Skin of body (tissue), 1 donor: ENCODE measurements at regions not wholly inside any gene's neighbourhood (a gene's known extent, or its start where the extent isn't known, plus 50 kb on each side); places are given as distances from the start of the nearest gene placed in this dataset.

ENCODE experiments used
- DNase-seq: peaks from one replicate; lab custom pipeline; 2025; lab: John Stamatoyannopoulos, UW

DNA sequence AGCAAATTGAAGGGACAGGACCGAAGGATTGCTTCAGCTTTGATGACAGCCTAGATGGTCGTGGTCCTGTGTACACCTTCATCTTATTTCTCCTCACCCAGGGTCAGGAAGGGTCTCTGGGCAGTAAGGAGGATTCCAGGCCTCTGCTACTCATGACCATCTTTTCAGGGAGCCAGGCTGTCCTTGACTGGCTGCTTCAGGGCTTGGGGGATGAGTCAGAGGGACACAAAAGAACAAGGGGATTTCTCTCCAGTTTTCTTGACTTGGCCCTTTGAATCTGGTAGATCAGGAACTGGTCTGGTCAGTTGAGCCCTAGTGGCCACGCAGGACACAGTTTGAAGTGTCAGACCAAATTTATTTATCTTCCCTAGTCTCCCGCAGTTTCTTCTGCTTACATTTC lies 402.1 kb upstream of the CHD6 start:
- DNase-seq: no peak

DNA sequence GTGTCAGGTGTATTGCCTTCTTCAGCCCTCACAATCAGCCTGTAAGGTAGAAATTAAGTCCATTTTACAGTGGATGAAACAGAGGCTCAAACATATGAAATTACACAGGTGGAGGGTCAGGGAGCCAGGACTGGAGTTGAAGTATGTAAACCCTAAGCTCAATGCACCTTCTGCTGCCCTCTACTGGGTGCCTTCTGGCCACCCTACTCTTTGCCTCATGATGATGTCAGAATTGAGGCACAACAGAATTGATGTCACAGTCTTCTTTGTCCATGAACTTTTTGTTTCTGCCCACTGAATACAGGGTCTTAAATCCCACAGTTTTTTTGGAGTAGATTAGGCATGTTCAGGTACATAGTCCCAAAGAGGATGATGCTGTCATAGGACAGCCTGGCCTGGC lies 400.8 kb upstream of the CHD6 start:
- DNase-seq: no peak

DNA sequence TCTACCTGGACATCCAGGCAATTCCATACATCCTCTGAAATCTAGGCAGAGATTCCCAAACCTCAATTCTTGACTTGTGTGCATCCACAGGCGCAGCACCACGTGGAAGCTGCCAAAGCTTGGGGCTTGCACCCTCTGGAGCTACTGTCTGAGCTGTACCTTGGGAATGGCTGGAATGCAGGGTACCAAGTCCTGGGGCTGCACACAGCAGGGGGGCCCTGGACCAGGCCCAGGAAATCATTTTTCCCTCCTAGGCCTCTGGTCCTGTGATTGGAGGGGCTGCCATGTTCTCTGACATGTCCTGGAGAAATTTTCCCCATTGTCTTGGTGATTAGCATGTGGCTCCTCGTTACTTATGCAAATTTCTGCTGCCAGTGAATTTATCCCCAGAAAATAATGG lies 391.9 kb upstream of the CHD6 start:
- DNase-seq: no peak

DNA sequence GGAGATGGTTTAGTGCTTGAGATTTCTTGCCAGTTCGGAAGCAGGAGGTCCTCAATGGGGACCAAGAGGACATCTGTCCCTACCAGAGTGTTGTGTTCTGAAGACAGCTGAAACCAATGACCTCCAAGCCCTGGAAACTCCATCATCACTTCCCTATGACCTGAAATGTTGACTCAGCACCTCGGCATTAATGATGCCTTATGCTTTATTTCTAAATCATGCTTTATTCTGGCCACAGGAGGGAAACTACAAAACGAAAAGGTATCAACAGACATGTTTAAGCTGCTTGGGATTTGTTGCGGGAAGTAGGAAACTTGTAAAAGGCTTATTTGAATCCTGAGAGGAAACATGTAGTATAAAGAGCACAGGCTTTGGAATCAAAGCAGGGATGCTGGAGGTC lies 389.1 kb upstream of the CHD6 start:
- no peak for DNase-seq

DNA sequence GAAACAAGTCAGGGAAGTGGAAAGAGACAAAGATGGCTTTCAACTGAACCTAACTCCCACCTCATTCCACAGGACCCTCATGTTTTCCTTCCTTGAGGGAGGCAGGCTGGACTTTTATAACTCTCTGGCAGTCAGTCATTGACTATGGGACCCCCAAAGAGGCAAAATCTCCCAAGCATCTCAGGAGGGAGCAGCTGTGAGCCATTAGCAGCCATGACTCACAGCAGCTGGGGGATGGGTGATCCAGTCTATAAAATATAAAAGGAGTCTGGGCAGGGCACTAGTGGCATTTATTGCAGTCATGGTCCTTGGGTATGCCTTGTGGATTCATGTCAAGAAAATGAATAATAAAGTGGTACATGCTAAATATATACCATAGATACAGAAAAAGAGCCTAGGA lies 387.0 kb upstream of the CHD6 start:
- no peak for DNase-seq

DNA sequence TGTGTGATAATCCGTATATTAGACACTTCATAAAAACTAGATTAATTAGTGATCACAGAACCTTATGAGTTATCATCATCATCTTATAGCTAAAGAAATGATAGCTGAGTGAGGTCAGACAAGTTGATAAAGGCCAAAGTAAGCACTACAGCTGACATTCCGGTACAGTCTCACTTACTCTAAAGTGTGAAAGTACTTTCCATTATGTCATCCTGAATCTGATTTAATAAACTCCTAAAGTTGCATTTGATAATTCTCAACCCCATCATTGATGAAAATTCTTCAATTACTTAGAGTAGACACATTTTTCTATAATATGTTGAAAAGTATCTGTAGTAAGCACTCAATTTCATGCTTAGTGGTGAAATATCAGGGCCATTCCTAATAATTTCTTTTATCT lies 385.2 kb upstream of the CHD6 start:
- no peak for DNase-seq

DNA sequence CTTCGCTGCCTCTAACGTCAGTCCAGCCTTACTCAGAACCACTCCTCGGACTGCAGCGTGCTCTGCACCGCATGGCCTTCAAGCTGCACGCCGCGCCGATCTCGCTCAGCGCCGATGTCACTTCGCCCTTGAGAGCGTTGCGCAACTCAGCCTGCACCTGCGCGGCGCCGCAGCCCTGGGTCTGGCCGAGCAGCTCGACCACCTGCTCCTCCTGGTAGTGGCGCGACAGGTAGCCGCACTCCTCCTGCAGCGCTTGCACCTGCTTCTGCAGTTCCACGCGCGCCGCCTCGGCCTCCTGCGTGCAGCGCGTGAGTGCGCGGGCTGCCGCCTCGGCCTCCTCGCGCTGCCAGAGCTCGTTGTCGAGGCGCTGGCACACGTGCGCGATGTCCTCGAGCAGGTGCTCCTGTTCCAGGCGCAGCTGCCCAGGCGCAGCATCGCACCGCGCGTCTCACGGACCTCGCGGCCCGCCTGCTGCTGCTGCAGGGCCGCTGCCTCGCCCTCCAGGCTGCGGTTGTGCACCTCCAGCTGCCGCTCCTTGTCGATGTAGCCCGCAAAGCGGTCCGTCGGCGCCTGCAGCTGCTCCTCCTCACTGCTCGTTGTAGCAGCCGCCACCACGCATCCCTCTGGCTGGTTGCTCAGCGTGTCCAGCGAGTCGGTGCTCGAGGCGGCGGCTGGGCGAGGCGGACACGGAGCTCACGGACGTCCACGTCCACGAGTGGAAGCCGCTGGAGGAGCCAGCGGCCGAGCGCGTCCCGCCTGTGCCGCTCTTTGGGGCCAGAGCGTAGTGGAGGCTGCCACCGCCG lies 380.6 kb upstream of the CHD6 start:
- DNase-seq: no peak

DNA sequence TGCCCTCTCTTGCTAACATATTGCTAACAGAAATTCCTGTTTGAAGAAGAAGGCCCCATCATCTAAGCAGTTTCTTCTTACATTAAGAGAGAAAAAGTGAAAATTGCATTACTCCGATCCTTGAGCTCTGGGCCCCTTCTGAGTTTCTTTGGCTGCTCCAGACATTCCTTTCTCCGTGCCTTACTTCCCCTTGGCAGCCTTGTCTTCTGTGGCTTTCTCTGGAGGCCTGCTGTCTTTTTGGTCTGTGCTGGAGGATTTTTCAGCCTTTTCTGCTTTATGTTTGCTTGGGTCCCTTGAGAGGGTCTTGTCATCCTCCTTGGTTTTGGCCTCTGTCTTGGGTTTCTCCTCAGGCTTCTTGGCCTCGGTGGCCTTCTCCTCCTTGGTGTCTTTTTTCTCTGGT lies 378.8 kb upstream of the CHD6 start:
- peak; percentile 50 for DNase-seq

DNA sequence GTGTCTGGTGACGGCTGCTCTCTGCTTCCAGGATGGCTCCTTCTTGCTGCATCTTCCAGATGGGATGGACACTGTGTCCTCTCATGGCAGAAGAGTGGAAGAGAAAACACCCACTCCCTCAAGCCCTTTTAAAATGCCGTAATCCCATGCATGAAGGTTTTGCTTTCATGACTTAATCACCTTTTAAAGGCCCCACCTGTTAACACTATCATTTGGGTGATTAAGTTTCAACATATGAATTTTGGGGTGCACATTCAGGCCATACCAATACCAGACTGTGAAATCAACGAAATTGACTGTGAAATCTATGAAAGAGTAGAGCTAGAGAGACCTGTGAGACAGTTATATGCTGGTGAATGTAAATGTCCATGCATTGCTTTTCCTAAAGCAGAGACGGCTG lies 374.3 kb upstream of the CHD6 start:
- no peak for DNase-seq

DNA sequence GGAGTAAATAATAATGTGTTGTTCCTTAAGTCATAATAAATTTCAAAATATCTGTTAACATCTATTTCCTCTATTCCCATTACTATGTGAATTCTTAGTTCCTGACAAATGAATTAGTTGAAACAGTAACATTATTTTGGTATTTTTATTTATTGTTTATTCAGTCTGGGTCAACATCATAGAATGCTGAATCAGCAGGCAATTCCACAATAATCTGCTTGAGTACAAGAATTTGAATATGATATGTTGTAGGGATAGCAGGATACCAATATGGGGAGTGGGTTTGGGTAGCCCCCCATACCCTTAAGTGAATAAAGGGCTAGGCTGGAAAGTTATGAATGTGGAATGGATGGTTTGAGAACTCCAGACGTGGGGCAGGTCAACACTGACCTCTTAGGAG lies 373.2 kb upstream of the CHD6 start:
- DNase-seq: no peak

DNA sequence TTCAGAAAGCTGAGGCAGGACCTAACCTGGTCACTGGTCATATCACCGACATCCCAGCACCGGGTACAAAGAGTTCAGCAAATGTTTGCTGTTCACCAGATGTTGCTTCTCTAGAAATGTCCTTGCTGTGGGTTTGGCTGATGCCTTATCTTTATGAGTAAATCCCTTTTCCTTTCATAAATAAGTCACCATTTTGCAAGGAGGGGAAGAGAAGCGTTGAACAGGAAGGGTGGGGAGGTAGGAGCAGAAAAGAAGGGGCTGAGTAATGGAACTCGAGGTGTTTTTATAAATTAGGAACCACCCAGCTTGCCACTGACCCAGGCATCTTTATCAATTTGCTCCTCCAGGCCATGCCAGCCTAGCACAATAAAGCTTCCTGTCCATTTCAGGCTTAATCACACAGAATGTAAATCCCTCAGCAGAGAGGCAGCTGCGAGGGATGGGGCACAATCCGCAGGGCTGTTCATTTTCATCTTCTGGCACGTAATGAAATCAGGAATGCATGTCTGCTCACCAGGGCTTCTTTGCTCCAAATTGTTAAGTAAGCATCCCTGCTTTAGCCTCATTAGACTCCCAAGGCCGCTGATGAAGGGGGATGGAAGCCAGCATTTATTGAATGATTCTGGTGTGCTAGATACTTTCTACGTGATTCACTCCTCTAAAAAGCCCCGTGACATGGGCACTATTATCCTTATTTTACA lies 371.9 kb upstream of the CHD6 start:
- DNase-seq: no peak

DNA sequence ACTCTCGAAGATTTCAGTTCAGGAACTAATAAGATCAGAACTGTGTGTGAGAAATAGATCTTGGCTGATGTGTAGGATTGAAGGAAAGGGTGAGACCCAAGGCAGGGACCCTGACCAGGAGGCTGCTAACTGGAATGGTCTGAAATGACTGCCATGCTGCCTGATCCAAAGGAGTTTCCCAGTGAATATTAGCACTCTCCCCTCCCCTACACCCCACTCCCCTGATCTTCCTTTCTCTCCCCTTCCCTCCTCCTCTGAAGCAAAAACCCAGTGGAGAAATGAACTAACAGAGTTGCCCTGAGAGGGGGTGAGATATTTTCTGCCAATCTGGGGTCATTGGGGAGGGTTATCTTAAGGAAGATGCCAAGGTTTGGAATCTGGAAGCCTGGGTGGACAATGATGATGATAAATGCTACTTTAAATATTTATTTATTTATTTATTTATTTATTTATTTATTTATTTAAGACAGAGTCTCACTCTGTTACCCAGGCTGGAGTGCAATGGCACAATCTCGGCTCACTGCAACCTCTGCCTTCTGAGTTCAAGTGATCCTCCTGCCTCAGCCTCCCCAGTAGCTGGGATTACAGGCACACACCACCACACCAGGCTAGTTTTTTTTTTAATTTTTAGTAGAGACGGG lies 371.0 kb upstream of the CHD6 start:
- DNase-seq: no peak

DNA sequence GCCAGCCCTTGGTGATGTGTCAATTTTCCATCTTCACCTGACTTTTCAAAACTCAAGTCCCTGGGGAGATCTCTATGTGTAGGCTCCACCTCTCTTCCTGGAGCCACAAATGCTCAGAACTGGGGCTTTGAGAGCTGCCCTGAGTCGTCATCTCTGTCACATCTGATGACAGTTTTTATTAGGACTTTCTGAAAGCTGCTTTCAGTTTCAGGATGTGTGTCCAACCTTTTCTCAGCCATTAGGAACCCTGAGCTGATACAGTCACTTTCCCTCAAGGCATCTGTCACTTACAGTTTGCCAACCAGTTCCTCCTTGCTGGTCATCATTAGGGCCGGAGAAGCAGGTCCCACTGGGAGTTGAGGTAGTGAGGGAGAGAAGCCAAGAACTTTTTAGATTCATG lies 365.9 kb upstream of the CHD6 start:
- DNase-seq: no peak

DNA sequence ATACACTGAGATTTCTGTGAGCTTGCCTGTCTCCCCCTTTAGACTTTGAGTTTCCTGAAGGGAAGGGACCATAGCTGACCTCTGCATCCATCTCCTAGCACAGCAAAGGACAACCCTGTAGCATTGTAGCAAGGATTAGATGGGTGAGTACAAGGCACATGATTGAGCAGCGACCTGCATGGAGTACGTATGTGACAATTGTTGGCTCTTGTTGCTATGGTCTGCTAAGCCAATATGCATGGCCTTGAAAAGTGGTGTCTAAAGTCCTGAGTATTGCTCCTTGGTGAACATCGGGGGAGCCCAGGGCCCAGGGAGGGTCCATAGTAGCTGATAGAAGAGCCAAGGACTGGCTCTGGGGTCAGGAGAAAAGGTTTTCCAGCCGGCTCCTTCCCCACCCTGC lies 365.0 kb upstream of the CHD6 start:
- no peak for DNase-seq

DNA sequence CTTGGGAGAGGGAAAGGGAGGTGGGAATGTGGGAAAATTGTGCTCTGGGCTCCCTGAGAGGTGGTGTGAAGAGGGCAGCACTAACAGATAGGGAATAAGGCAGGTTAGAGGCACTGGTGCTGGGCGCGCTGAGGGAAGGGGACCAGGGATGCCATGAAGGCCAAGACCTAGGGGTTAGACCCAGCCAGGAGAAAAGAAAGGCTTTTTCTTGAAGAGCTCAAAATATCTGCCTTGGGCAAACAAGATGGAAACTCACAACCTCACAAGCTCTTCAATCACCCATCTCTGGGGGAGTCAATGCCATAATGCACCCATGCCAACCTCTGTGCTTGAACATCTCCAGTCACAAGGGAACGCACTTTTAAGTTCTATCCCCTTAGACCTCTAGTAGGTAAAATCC lies 363.6 kb upstream of the CHD6 start:
- DNase-seq: no peak

DNA sequence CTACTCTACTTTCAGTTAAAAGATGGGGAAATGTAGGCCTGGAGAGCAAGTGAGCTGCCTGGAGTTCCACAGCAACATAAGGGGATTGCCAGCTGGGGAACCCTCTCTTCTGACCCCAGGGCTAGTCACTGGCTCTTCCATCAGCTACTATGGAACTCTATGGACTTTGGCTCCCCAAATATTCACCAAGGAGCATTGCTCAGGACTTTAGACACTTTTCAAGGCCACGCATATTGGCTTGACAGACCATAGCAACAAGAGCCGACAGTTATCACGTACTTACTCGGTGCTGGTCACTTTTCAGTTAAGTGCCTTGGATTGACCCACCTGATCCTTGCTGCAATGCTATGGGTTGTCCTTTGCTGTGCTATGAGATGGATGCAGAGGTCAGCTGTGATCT lies 360.7 kb upstream of the CHD6 start:
- DNase-seq: no peak

DNA sequence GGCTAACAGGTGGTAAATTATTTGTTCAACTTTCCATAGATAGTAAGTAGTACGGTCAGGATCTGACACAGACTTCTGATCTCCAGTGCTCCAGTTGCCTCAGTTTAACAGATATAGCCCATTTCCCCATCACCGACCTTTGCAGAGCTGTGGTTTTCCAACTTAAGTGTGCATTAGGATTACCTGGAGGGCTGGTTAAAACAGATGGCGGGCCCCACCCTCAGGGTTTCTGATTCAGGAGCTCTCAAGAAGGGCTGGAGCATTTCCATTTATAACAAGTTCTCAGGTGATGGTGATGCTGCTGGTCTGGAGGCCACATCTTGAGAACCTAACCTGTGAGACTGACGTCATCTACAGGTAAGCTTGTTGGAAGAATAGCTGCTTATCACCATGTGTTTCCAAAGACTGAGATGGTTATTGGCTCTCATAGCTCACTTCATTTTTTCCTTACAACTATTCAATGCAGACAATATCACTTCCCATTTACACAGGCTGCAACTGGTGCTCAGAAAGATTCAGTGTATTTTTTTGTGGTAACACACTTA lies 360.1 kb upstream of the CHD6 start:
- no peak for DNase-seq

DNA sequence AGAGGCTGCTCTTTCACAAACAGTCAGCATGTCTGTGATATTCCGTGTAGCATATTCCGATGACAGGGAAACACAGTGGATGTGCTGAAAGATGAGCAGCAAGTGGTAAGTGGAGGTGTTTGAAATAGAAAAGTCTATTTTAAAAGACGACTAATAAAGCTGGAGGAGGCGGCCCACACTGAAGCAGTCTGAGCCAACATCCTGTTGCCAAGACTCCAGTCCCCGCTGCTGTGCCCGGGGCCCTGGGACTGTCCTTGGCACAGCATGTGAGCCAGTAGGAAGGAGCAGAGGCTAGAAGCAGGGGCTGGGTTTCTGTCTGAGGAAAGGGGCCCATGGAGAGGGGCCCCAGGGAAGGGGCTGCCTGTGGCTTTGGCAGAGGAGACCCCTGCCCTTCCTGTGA lies 351.5 kb upstream of the CHD6 start:
- DNase-seq: no peak

DNA sequence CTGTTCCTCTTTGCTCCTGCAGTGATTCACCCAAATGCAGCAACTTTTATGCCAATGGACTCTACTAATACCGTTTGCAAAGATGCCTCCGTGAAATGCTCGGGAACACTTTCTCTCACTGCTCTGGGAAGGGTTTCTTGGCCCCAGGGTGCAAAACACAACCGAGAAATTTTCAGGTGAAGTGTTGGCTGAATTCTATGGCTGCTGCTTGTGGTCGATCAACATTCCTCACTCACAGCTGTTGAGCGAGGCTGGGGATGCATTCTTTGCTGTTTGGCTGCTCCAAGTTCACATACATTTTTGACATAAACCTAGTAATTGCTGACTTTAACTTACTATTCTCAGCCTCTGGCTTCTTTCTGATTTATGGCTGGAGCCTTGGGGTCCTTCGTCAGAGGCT lies 342.0 kb upstream of the CHD6 start:
- DNase-seq: no peak

DNA sequence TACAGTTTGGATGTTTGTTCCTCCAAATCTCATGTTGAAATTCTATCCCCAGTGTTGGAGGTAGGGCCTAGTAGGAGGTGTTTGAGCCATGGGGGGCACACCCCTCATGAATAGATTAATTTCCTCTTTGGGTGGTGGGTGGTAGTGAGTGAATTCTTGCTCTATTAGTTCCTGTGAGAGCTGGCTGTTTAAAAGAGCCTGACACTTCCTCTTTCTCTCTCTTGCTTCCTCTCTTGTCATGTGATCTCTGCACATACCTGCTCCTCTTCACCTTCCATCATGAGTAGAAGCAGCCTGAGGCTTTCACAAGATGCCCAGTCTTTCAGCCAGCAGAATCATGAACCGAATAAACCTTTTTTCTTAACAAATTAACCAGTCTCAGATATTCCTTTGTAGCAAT lies 340.2 kb upstream of the CHD6 start:
- DNase-seq: no peak

DNA sequence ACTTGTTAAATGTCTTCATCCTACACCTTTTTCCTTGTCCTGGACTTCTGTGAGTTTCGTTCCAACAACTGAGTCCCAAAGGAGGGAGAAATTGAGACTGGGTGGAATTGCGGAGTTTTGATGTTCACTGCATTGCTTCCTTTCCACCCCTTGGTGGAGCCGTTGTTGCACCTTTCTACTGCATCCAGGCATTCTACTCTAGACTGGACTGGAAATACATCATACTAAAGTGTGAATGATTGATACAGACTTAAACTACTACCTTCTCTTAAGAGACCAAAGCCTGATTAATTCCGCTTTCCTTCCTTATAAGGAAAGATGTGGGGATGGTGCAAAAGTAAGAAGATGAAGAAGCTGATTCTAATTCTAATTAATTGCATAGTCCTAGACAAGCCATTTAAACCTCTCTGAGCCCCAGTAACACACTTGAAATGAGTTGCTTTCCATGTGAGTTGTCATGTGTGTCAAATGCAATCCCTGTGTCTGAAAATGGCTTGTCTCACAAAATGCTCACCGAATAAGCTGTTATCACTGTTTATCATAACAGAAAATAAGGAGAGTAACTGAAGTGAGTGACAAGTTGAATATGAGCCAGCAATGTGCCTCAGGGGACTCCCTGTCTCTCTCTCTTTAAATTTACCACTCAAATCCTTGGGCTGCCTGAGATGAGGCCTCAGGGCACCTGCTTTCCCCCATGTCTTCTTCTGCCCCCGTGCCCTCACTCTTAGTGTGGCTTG lies 338.3 kb upstream of the CHD6 start:
- no peak for DNase-seq

DNA sequence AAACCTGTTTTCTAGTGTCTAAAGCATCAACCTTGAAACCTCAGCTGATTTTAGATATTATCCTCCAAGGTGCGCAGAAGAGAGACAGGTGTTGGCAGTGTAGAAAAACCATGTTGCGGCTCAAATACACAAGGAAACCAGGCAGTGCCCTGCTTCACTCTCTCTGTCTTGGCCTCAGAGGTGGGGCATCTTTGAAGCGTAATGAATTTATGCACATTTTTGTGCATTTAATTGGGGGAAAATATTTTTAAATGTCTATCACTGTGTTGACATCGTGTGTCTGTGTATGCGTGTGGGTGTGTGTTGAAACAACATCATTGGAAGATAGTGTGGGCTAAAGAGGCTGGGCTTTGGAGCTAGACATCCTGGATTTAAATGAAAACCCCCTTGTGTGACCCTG lies 334.0 kb upstream of the CHD6 start:
- DNase-seq: no peak
